Right lobe of liver (tissue), 6 donors: ENCODE measurements at regions not wholly inside any gene's neighbourhood (a gene's known extent, or its start where the extent isn't known, plus 50 kb on each side); places are given as distances from the start of the nearest gene placed in this dataset.
A peak's percentile ranks its signal among the peaks of the same experiment; 100 is the strongest.

ENCODE experiments used
- ATAC-seq, 4 donors: fragments of 200-7000 bp; cut with Tn5 transposase; one replicate each; pipeline ENCODE4 v1.9.1; 2020; ENCODE audit warnings: mild to moderate bottlenecking in 4 of 4, moderate library complexity in 4 of 4
- DNase-seq, 3 donors: peaks; one replicate each; pipeline ENCODE4 v3.0.0-alpha.2; 2020
- H3K27ac ChIP-seq, 3 donors: fragments of 200-600 bp; one replicate each; pipeline ENCODE4 v1.8.0; 2022
- H3K27me3 ChIP-seq, 2 donors: fragments of 200-600 bp; one replicate each; pipeline ENCODE4 v1.8.0; 2022
- H3K36me3 ChIP-seq, 4 donors: fragments of 200-600 bp; sonication (generic) in 1 of 4; one replicate each; pipeline versions ENCODE4 v1.5.1 to v1.8.0; 2017 to 2022; ENCODE audit warnings: control low read depth in 1 of 4
- H3K4me1 ChIP-seq, 4 donors: fragments of 200-600 bp; sonication (generic) in 1 of 4; one replicate each; pipeline versions ENCODE4 v1.5.1 to v1.8.0; 2017 to 2022; ENCODE audit warnings: control low read depth in 1 of 4
- H3K4me3 ChIP-seq, 3 donors: fragments of 200-600 bp; one replicate each; pipeline ENCODE4 v1.8.0; 2022
- H3K9me3 ChIP-seq, 4 donors: fragments of 200-600 bp; sonication (generic) in 1 of 4; one replicate each; pipeline versions ENCODE4 v1.5.1 to v1.8.0; 2017 to 2022; ENCODE audit warnings: control low read depth in 1 of 4
- POLR2A ChIP-seq: fragments of 450-650 bp; IDR thresholded peaks from one replicate; pipeline ENCODE4 v1.6.1; 2017; ENCODE audit warnings: antibody characterized with exemption, mild to moderate bottlenecking
- WGBS: methylation state at CpG from one replicate; pipeline ENCODE4 v1.1.6; 2018; ENCODE audit warnings: low coverage, low lambda C conversion rate; ENCODE audit not compliant: insufficient coverage; ENCODE audit errors: missing lambda C conversion rate; 5-methylcytosine and 5-hydroxymethylcytosine counted together
- intact Hi-C, 2 donors: fragments of 100-400 bp; cut with DNase I; formaldehyde crosslinking; loops; one replicate each; pipeline versions ENCODE4 v1.11.2 to v1.14.1; 2022
- TF ChIP-seq, protein P1 (sequence below), 4 donors: fragments of 200-600 bp in 3 of 4; fragments of 450-650 bp in 1 of 4; IDR thresholded peaks; one replicate each; pipeline versions ENCODE4 v1.5.1 to v1.8.0; 2016 to 2022; ENCODE audit warnings: antibody characterized with exemption in 4 of 4, mild to moderate bottlenecking in 2 of 4
- donor health status: DM: no; HTN: yes; CAD: no.
- donor health status: DM: no; HTN: no; CAD: no.
- donor health status: DM: no; HTN: no; CAD: no.
- donor health status: DM: no; HTN: yes; CAD: no.
- donor health status: DM: no; HTN: yes; CAD: no.

DNA sequence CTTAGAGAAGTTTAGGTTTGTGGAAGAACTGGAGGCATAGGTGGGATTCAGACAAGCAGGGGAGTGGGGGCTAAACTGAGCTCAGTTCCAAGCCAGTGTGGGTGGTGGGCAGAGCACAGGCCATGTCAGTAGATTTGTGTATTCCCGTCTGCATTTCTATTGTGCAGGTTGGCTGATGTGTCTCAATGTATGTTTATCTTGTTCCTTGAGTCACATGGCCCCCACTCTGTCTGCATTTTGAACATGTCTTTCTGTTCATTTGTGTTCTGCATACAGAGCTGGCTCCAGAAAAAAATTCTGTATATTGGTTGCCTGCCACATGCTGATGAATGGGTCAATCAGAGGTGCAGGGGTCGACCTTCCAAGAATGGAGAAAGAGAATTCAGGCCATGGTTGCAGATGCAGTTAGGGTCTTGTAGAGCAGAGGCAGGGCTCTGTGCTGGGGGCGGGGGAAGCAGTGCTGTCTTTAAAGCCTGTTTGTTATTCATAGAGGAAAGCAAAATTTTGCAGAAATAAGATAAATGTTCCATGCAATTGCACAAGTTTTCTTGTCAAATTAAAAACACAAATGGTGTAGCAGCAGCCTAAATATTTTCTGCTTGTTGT is 166.7 kb downstream of the CDH26 start:
- Histone ChIP-seq H3K27ac (no peak overlapping the region), H3K4me1 (peaks cover 0 to 13% (median 2%) of the 10 kb centered on the region in 4 donors), H3K27me3 (no peaks in the 10 kb centered on the region), H3K36me3 (no peaks in the 10 kb centered on the region), H3K9me3 (no peaks in the 10 kb centered on the region), H3K4me3 (no peak overlapping the region)
- intact Hi-C loops = no loop called here
- DNase-seq = no peak
- no peak for TF ChIP-seq POLR2A
- TF ChIP-seq, protein P1, sequence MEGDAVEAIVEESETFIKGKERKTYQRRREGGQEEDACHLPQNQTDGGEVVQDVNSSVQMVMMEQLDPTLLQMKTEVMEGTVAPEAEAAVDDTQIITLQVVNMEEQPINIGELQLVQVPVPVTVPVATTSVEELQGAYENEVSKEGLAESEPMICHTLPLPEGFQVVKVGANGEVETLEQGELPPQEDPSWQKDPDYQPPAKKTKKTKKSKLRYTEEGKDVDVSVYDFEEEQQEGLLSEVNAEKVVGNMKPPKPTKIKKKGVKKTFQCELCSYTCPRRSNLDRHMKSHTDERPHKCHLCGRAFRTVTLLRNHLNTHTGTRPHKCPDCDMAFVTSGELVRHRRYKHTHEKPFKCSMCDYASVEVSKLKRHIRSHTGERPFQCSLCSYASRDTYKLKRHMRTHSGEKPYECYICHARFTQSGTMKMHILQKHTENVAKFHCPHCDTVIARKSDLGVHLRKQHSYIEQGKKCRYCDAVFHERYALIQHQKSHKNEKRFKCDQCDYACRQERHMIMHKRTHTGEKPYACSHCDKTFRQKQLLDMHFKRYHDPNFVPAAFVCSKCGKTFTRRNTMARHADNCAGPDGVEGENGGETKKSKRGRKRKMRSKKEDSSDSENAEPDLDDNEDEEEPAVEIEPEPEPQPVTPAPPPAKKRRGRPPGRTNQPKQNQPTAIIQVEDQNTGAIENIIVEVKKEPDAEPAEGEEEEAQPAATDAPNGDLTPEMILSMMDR (IDR thresholded peaks at IDR 0.05) = no peak
- ATAC-seq = no peak
- 52% methylated on average over 3 of the region's 3 CpGs for WGBS

GRCh38 chr20:60125513-60125912 is 167.3 kb downstream of the CDH26 start:
- Histone ChIP-seq H3K27ac (no peak overlapping the region), H3K9me3 (no peaks in the 10 kb centered on the region), H3K4me3 (no peak overlapping the region), H3K4me1 (peaks cover 0 to 13% (median 2%) of the 10 kb centered on the region in 4 donors), H3K27me3 (no peaks in the 10 kb centered on the region), H3K36me3 (no peaks in the 10 kb centered on the region)
- intact Hi-C loops = no loop called here
- ATAC-seq (no peak), DNase-seq (no peak)
- TF ChIP-seq, protein P1 (IDR thresholded peaks at IDR 0.05) = no peak
- TF ChIP-seq POLR2A = no peak
- WGBS = 70% methylated on average over 8 of the region's 8 CpGs

DNA sequence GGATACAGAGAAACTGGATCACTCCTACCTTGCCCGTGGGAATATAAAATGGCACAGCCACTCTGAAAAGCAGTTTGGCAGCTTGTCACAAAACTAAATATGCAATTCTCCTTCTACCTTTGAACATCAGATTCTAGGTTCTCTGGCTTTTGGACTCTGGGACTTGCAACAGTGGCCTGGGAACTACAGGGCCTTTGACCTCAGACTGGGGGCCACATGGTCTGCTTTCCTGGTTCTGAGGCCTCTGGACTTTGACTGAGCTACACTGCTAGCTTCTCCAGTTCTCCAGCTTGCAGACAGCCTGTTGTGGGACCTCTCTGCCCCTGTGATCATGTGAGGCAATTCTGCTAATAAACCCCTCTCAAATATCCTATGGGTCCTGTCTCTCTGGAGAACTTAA is 168.8 kb downstream of the CDH26 start:
- ATAC-seq (peak; percentile 94 to 99 (median 98)), DNase-seq (peak; percentile 60 to 84 (median 78))
- Histone ChIP-seq H3K27me3 (no peaks in the 10 kb centered on the region), H3K4me1 (peaks cover 0 to 13% (median 2%) of the 10 kb centered on the region in 4 donors), H3K9me3 (no peaks in the 10 kb centered on the region), H3K4me3 (no peak overlapping the region), H3K27ac (peak overlapping the region in 2 of 3 donors; percentile 21 to 33), H3K36me3 (no peaks in the 10 kb centered on the region)
- intact Hi-C loops = no loop called here
- TF ChIP-seq, protein P1 (IDR thresholded peaks at IDR 0.05) = no peak
- TF ChIP-seq POLR2A = no peak
- WGBS = 0% methylated on average over 1 of the region's 1 CpG

GRCh38 chr20:60131375-60131774 is 173.2 kb downstream of the CDH26 start:
- no peaks in the 10 kb centered on the region for H3K27me3 ChIP-seq
- DNase-seq = no peak
- intact Hi-C loops = no loop called here
- no peaks in the 10 kb centered on the region for H3K36me3 ChIP-seq
- WGBS = 38% methylated on average over 6 of the region's 6 CpGs
- no peaks in the 10 kb centered on the region for H3K9me3 ChIP-seq
- H3K27ac ChIP-seq = no peak overlapping the region
- peaks cover 0 to 19% (median 2%) of the 10 kb centered on the region in 4 donors for H3K4me1 ChIP-seq
- no peak overlapping the region for H3K4me3 ChIP-seq
- no peak for ATAC-seq
- no peak for TF ChIP-seq POLR2A
- TF ChIP-seq, protein P1 (IDR thresholded peaks at IDR 0.05) = no peak
